H1 (cell line): ENCODE measurements at regions not wholly inside any gene's neighbourhood (a gene's known extent, or its start where the extent isn't known, plus 50 kb on each side); places are given as distances from the start of the nearest gene placed in this dataset.

Source experiments
- CTCF ChIA-PET: fragments of 300-600 bp; sonication (Branson Sonifier 250); formaldehyde crosslinking; loops from one replicate; lab custom pipeline; 2021; ENCODE audit not compliant: partially characterized antibody; lab: Charles Lee
- POLR2A ChIA-PET: fragments of 300-600 bp; sonication (Branson Sonifier 250); formaldehyde crosslinking; loops from one replicate; lab custom pipeline; 2021; ENCODE audit warnings: inconsistent platforms; ENCODE audit not compliant: partially characterized antibody; lab: Charles Lee
- DNase-seq, 2 experiments: peaks; one replicate each; pipeline versions ENCODE4 v3.0.0 to v3.0.0-alpha.2; 2010 to 2022; ENCODE audit warnings: low spot score in 2 of 2, low read depth in 1 of 2, mixed read lengths in 1 of 2
- FAIRE-seq: peaks from 2 replicates; lab custom pipeline; 2011; peaks lifted over from hg19 to GRCh38; lab: Jason Lieb, UNC
- H2AFZ ChIP-seq: 2 replicates; pipeline ENCODE4 v1.8.1; 2012; ENCODE audit warnings: low read length, inconsistent platforms
- H2AK5ac ChIP-seq: 2 replicates; pipeline ENCODE4 v1.6.1; 2013; ENCODE audit warnings: low read depth, low read length
- H2BK120ac ChIP-seq: replicated peaks from 2 replicates; pipeline ENCODE3; 2013; ENCODE audit warnings: low read depth, low read length, inconsistent platforms
- H2BK12ac ChIP-seq: 2 replicates; pipeline ENCODE4 v1.6.1; 2013; ENCODE audit warnings: low read depth, low read length
- H2BK15ac ChIP-seq: 2 replicates; pipeline ENCODE4 v1.6.1; 2013; ENCODE audit warnings: low read length
- H2BK20ac ChIP-seq: 2 replicates; pipeline ENCODE4 v1.6.1; 2013; ENCODE audit warnings: low read length
- H2BK5ac ChIP-seq: 2 replicates; pipeline ENCODE4 v1.6.1; 2013; ENCODE audit warnings: low read depth, low read length
- H3K14ac ChIP-seq: 2 replicates; pipeline ENCODE4 v1.6.1; 2013; ENCODE audit warnings: inconsistent platforms; ENCODE audit not compliant: insufficient read length
- H3K18ac ChIP-seq: 2 replicates; pipeline ENCODE4 v1.6.1; 2013; ENCODE audit warnings: low read length; ENCODE audit errors: extremely low read depth
- H3K23ac ChIP-seq: 2 replicates; pipeline ENCODE4 v1.6.1; 2013; ENCODE audit warnings: inconsistent platforms; ENCODE audit not compliant: insufficient read length
- H3K23me2 ChIP-seq: 2 replicates; pipeline ENCODE4 v1.6.1; 2013; ENCODE audit warnings: low read depth, low read length
- H3K27ac ChIP-seq: 2 replicates; pipeline ENCODE4 v1.6.1; 2011; ENCODE audit warnings: low read depth, low read length, inconsistent platforms
- H3K27me3 ChIP-seq, 4 experiments: replicated peaks in 1 of 4; 1 replicate in 1 of 4; 2 replicates in 3 of 4; pipeline versions ENCODE4 v1.6.1 to v1.8.1; 2011 to 2013; ENCODE audit warnings: low read length in 3 of 4, mild to moderate bottlenecking in 3 of 4, inconsistent platforms in 2 of 4, mixed read lengths in 2 of 4, moderate library complexity in 1 of 4; ENCODE audit not compliant: control insufficient read depth in 3 of 4, insufficient read depth in 3 of 4; ENCODE audit errors: extremely low read depth in 1 of 4
- H3K36me3 ChIP-seq, 4 experiments: 2 replicates each; pipeline versions ENCODE4 v1.6.1 to v1.8.1; 2011 to 2013; ENCODE audit warnings: mild to moderate bottlenecking in 4 of 4, low read length in 3 of 4, moderate library complexity in 2 of 4, control low read depth in 1 of 4, inconsistent platforms in 1 of 4; ENCODE audit not compliant: insufficient read depth in 4 of 4, control insufficient read depth in 2 of 4
- H3K4ac ChIP-seq: replicated peaks from 2 replicates; pipeline ENCODE3; 2013; ENCODE audit warnings: low read length, low read depth, mixed read lengths, inconsistent platforms; ENCODE audit not compliant: insufficient read length
- H3K4me1 ChIP-seq, 4 experiments: replicated peaks in 1 of 4; 1 replicate in 1 of 4; 2 replicates in 3 of 4; pipeline versions ENCODE4 v1.6.1 to v1.8.1; 2011 to 2013; ENCODE audit warnings: low read length in 3 of 4, inconsistent platforms in 2 of 4, mixed read lengths in 1 of 4; ENCODE audit not compliant: insufficient read depth in 4 of 4, control insufficient read depth in 3 of 4
- H3K4me2 ChIP-seq, 2 experiments: 2 replicates each; pipeline versions ENCODE4 v1.6.1 to v1.8.1; 2011 to 2013; ENCODE audit warnings: low read depth in 2 of 2, low read length in 2 of 2, control low read depth in 1 of 2, inconsistent platforms in 1 of 2, mild to moderate bottlenecking in 1 of 2; ENCODE audit not compliant: insufficient read depth in 1 of 2
- H3K4me3 ChIP-seq, 4 experiments: fragments of 200-600, 300-600 bp in 1 of 4; sonication (generic), shearing (Covaris generic), sonication (Bioruptor Twin) in 1 of 4; 2 replicates each; pipeline versions ENCODE4 v1.5.1 to v1.8.1; 2011 to 2016; ENCODE audit warnings: low read length in 4 of 4, low read depth in 3 of 4, control low read depth in 2 of 4, inconsistent platforms in 2 of 4, mild to moderate bottlenecking in 2 of 4, mixed read lengths in 1 of 4, moderate library complexity in 1 of 4; ENCODE audit not compliant: insufficient read depth in 2 of 4; ENCODE audit errors: extremely low read depth in 1 of 4
- H3K56ac ChIP-seq: replicated peaks from 2 replicates; pipeline ENCODE3; 2013; ENCODE audit warnings: low read depth, mild to moderate bottlenecking, mixed read lengths, low read length, inconsistent platforms; ENCODE audit not compliant: insufficient read length
- H3K79me1 ChIP-seq: 2 replicates; pipeline ENCODE4 v1.6.1; 2013; ENCODE audit warnings: low read depth, low read length, control low read depth
- H3K79me2 ChIP-seq, 2 experiments: 2 replicates each; pipeline versions ENCODE4 v1.6.1 to v1.8.1; 2012 to 2013; ENCODE audit warnings: low read length in 2 of 2, mild to moderate bottlenecking in 2 of 2, inconsistent platforms in 1 of 2; ENCODE audit not compliant: insufficient read depth in 2 of 2, control insufficient read depth in 1 of 2
- H3K9ac ChIP-seq, 4 experiments: replicated peaks in 1 of 4; 1 replicate in 1 of 4; 2 replicates in 3 of 4; pipeline versions ENCODE4 v1.6.1 to v1.8.1; 2011 to 2013; ENCODE audit warnings: low read depth in 3 of 4, low read length in 3 of 4, control low read depth in 2 of 4, mild to moderate bottlenecking in 2 of 4, moderate library complexity in 2 of 4, inconsistent platforms in 1 of 4; ENCODE audit errors: extremely low read depth in 1 of 4
- H3K9me3 ChIP-seq, 2 experiments: 2 replicates each; pipeline versions ENCODE4 v1.6.1 to v1.8.1; 2012 to 2013; ENCODE audit warnings: mild to moderate bottlenecking in 2 of 2, moderate library complexity in 2 of 2, control low read depth in 1 of 2, inconsistent platforms in 1 of 2, low read depth in 1 of 2, low read length in 1 of 2, mixed read lengths in 1 of 2; ENCODE audit not compliant: insufficient read depth in 2 of 2
- H4K20me1 ChIP-seq, 2 experiments: replicated peaks in 1 of 2; 2 replicates each; pipeline versions ENCODE3 to v1.8.1; 2011 to 2013; ENCODE audit warnings: inconsistent platforms in 2 of 2, low read length in 2 of 2, mild to moderate bottlenecking in 1 of 2; ENCODE audit not compliant: insufficient read depth in 2 of 2, control insufficient read depth in 1 of 2
- H4K5ac ChIP-seq: 2 replicates; pipeline ENCODE4 v1.6.1; 2013; ENCODE audit warnings: low read length, low read depth, mixed read lengths, inconsistent platforms; ENCODE audit not compliant: insufficient read length
- H4K8ac ChIP-seq: 2 replicates; pipeline ENCODE4 v1.8.0; 2013; ENCODE audit warnings: mild to moderate bottlenecking, moderate library complexity, low read length, inconsistent platforms; ENCODE audit not compliant: insufficient read depth; ENCODE audit errors: extremely low read depth
- H4K91ac ChIP-seq: replicated peaks from 2 replicates; pipeline ENCODE3; 2013; ENCODE audit warnings: low read length, mixed read lengths, inconsistent platforms; ENCODE audit not compliant: insufficient read length
- BACH1 ChIP-seq: IDR thresholded peaks from 2 replicates; pipeline ENCODE4 v1.6.1; 2012; ENCODE audit warnings: low read length, improper control_type of control experiment
- BCL11A ChIP-seq, 2 experiments: IDR thresholded peaks; one replicate each; pipeline ENCODE4 v1.6.1; 2011; ENCODE audit warnings: low read depth in 2 of 2, low read length in 2 of 2, mild to moderate bottlenecking in 2 of 2
- RFX5 ChIP-seq: IDR thresholded peaks from 2 replicates; pipeline ENCODE4 v1.6.1; 2011; ENCODE audit warnings: low read depth, low read length, improper control_type of control experiment, borderline replicate concordance
- TEAD4 ChIP-seq: IDR thresholded peaks from 2 replicates; pipeline ENCODE4 v1.6.1; 2012; ENCODE audit warnings: low read depth, low read length, inconsistent platforms, mixed read lengths
- WGBS, 2 experiments: shearing (Covaris generic) in 1 of 2; methylation state at CpG; one replicate each; pipeline versions ENCODE4 v1.1.6 to v1.1.7; 2013 to 2015; ENCODE audit warnings: low lambda C conversion rate in 2 of 2, mixed read lengths in 2 of 2, inconsistent platforms in 1 of 2, low coverage in 1 of 2, missing lambda C conversion rate in 1 of 2; ENCODE audit not compliant: insufficient replicate concordance in 2 of 2, insufficient coverage in 1 of 2, insufficient read length in 1 of 2; ENCODE audit errors: extremely low coverage in 1 of 2, missing lambda C conversion rate in 1 of 2; 5-methylcytosine and 5-hydroxymethylcytosine counted together
- TF ChIP-seq, protein P1 (sequence below): IDR thresholded peaks from 2 replicates; pipeline ENCODE4 v1.6.1; 2011; ENCODE audit warnings: low read depth, mild to moderate bottlenecking, low read length; ENCODE audit not compliant: insufficient read depth
- TF ChIP-seq, protein P2 (sequence below): IDR thresholded peaks from 2 replicates; pipeline ENCODE4 v1.6.1; 2011; ENCODE audit warnings: low read length, improper control_type of control experiment

DNA sequence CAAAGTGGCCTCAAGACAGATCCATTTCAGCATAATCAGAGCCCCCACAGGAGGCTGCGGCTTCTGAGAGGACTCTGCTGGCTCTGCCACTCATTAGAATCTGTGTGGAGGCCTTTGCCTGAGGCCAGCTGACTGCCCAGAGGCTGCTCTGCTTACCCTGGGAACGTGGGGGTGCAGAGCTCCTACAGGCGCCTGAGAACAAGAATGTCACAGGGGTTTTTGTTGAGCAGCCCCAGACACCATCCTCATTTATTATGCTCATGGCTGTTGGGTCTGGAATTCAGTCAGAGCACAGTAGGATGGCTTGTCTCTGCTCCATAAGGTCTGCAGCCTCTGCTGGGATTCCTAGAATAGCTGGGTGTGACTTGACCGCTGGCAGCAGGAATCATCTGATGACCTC is 101.8 kb upstream of the GDF10 start:
- Histone ChIP-seq H3K4me3 (no peak overlapping the region), H3K79me1 (no peaks in the 10 kb centered on the region), H2BK5ac (no peak overlapping the region), H2BK20ac (no peak overlapping the region), H3K27me3 (no peaks in the 10 kb centered on the region), H3K56ac (no peak overlapping the region), H3K4me2 (no peak overlapping the region), H3K79me2 (no peaks in the 10 kb centered on the region), H4K5ac (no peak overlapping the region), H3K27ac (no peak overlapping the region), H3K23ac (no peak overlapping the region), H3K9ac (no peak overlapping the region), H3K18ac (no peak overlapping the region), H2BK15ac (no peak overlapping the region), H2AFZ (no peak overlapping the region), H4K20me1 (no peaks in the 10 kb centered on the region), H3K9me3 (no peaks in the 10 kb centered on the region), H2AK5ac (no peak overlapping the region), H3K4ac (no peak overlapping the region), H2BK120ac (no peak overlapping the region), H3K23me2 (no peaks in the 10 kb centered on the region), H4K8ac (no peak overlapping the region), H3K14ac (no peak overlapping the region), H4K91ac (no peak overlapping the region), H3K4me1 (peaks cover 0 to 3% (median 0%) of the 10 kb centered on the region in 4 experiments; a peak in 1 of 7 replicates), H2BK12ac (no peak overlapping the region), H3K36me3 (no peaks in the 10 kb centered on the region)
- CTCF ChIA-PET, result interaction anchor here (0.7 to 1.2 kb wide), 2 partner anchors 10 to 31 kb away, joined by 3 read pairs; no protein-coding TSS in a partner anchor
- 90% methylated on average over 4 of the region's 4 CpGs; no CpG with 5 or more reads in 1 of the 2 experiments for WGBS, 2 experiments
- DNase-seq (no peak), FAIRE-seq (no peak)
- TF ChIP-seq, protein P1, sequence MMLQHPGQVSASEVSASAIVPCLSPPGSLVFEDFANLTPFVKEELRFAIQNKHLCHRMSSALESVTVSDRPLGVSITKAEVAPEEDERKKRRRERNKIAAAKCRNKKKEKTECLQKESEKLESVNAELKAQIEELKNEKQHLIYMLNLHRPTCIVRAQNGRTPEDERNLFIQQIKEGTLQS, result no peak
- TF ChIP-seq BACH1 (no peak), TEAD4 (no peak), BCL11A (IDR thresholded peaks at IDR 0.05; ENCODE audit: low read depth in 2 of 2, low read length in 2 of 2) (no peak), RFX5 (no peak)
- TF ChIP-seq, protein P2, sequence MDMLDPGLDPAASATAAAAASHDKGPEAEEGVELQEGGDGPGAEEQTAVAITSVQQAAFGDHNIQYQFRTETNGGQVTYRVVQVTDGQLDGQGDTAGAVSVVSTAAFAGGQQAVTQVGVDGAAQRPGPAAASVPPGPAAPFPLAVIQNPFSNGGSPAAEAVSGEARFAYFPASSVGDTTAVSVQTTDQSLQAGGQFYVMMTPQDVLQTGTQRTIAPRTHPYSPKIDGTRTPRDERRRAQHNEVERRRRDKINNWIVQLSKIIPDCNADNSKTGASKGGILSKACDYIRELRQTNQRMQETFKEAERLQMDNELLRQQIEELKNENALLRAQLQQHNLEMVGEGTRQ, result no peak
- POLR2A ChIA-PET, result no interaction called here
